ENCODE measurements at regions not wholly inside any gene's neighbourhood (a gene's known extent, or its start where the extent isn't known, plus 50 kb on each side); places are given as distances from the start of the nearest gene placed in this dataset.

- TF ChIP-seq, protein P1, sequence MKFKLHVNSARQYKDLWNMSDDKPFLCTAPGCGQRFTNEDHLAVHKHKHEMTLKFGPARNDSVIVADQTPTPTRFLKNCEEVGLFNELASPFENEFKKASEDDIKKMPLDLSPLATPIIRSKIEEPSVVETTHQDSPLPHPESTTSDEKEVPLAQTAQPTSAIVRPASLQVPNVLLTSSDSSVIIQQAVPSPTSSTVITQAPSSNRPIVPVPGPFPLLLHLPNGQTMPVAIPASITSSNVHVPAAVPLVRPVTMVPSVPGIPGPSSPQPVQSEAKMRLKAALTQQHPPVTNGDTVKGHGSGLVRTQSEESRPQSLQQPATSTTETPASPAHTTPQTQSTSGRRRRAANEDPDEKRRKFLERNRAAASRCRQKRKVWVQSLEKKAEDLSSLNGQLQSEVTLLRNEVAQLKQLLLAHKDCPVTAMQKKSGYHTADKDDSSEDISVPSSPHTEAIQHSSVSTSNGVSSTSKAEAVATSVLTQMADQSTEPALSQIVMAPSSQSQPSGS (CRISPR knock-in tag; IDR thresholded peaks at IDR 0.05), result no peak
- TF ChIP-seq ZNF12 (CRISPR knock-in tag; IDR thresholded peaks at IDR 0.05) (no peak), RARA (CRISPR knock-in tag; IDR thresholded peaks at IDR 0.05) (no peak), HMGXB4 (CRISPR knock-in tag; IDR thresholded peaks at IDR 0.05; ENCODE audit: borderline replicate concordance in 1 of 2, low read depth in 1 of 2) (no peak), PHF21A (CRISPR knock-in tag; IDR thresholded peaks at IDR 0.05) (no peak), TSC22D2 (CRISPR knock-in tag; IDR thresholded peaks at IDR 0.05; ENCODE audit: borderline replicate concordance) (no peak), ZNF143 (CRISPR knock-in tag; IDR thresholded peaks at IDR 0.05) (no peak)
Measured at GRCh38 chr4:10364194-10364593, 93.0 kb downstream of the ZNF518B start (continued).

DNA sequence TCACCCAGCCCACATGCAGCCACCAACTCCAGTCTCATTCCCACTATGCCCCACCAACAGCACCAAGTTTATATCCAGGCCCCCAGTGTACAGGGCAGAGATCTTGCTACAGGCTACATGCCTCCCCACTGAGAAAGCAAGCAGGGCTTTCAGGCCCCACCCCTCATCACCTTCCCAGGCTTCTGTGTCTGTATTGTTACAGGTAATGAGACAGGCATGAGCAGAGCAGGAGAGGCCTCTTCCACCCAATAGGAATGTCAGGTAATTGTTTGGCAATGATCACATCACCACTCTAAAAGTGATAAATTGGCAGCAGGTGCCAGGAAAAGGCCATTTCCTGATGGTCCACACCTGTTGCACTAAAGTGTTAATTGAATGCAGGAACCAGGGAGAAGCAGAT lies 102.5 kb downstream of the ZNF518B start:
- CTCF ChIA-PET (ENCODE audit: low intra/inter-chr PET ratio, low total read pairs), result no interaction called here
- DNase-seq (ENCODE audit: low spot score) (no peak), ATAC-seq (no peak), FAIRE-seq (no peak)
- H3K79me2 ChIP-seq (ENCODE audit: insufficient read depth, low read length), result no peaks in the 10 kb centered on the region
- no peaks in the 10 kb centered on the region for H3K4me1 ChIP-seq (ENCODE audit: insufficient read depth, low read length)
- H3K27me3 ChIP-seq (ENCODE audit: control insufficient read depth in 1 of 2, insufficient read depth in 2 of 2, low read length in 2 of 2), result no peaks in the 10 kb centered on the region; a peak in 1 of 5 replicates
- BruUV-seq (replicated peaks), result no TSS peak
- no peak overlapping the region for H3K4me2 ChIP-seq (ENCODE audit: low read depth, low read length)
- no peak overlapping the region for H3K27ac ChIP-seq (ENCODE audit: extremely low read length, insufficient read depth, low read length)
- in situ Hi-C loops (cut with HindIII; ENCODE audit: extremely low pct_ligation_motif_present, low pct_unique_long_range_greater_than_20kb), result no loop called here
- no peaks in the 10 kb centered on the region for H3K9me3 ChIP-seq (ENCODE audit: low read length)
- H2AFZ ChIP-seq (ENCODE audit: low read length), result no peak overlapping the region
- intact Hi-C loops (cut with micrococcal nuclease; ENCODE audit: unreplicated experiment), result no loop called here
- no peaks in the 10 kb centered on the region for H4K20me1 ChIP-seq (ENCODE audit: insufficient read depth, low read length)
- POLR2A ChIA-PET, result no interaction called here
- H3K4me3 ChIP-seq (replicated peaks in 1 of 3; ENCODE audit: insufficient read depth in 1 of 3, low read depth in 2 of 3, low read length in 3 of 3), result no peak overlapping the region
- no peaks in the 10 kb centered on the region for H3K36me3 ChIP-seq (replicated peaks in 1 of 2; ENCODE audit: control insufficient read depth in 1 of 2, insufficient read depth in 2 of 2, low read length in 2 of 2)
- no peak overlapping the region for H3K9ac ChIP-seq (ENCODE audit: insufficient read depth, low read depth, low read length)
- TF ChIP-seq, protein P2, sequence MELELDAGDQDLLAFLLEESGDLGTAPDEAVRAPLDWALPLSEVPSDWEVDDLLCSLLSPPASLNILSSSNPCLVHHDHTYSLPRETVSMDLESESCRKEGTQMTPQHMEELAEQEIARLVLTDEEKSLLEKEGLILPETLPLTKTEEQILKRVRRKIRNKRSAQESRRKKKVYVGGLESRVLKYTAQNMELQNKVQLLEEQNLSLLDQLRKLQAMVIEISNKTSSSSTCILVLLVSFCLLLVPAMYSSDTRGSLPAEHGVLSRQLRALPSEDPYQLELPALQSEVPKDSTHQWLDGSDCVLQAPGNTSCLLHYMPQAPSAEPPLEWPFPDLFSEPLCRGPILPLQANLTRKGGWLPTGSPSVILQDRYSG (CRISPR knock-in tag; IDR thresholded peaks at IDR 0.05), result no peak
- TF ChIP-seq NFAT5 (CRISPR knock-in tag; IDR thresholded peaks at IDR 0.05), result no peak
- TF ChIP-seq ZNF225 (CRISPR knock-in tag; IDR thresholded peaks at IDR 0.05), result no peak
- no peak for TF ChIP-seq SOX5 (CRISPR knock-in tag; IDR thresholded peaks at IDR 0.05; ENCODE audit: borderline replicate concordance)
- TF ChIP-seq THRA (CRISPR knock-in tag; IDR thresholded peaks at IDR 0.05; ENCODE audit: borderline replicate concordance), result no peak
- TF ChIP-seq RFX1 (IDR thresholded peaks at IDR 0.05), result no peak
